GM12878 (cell line): ENCODE measurements at regions not wholly inside any gene's neighbourhood (a gene's known extent, or its start where the extent isn't known, plus 50 kb on each side); places are given as distances from the start of the nearest gene placed in this dataset.

Source experiments
- ATAC-seq: fragments of 200-7000 bp; cut with Tn5 transposase; 3 replicates; pipeline ENCODE4 v1.9.1; 2020; ENCODE audit warnings: mild to moderate bottlenecking, moderate library complexity
- BruUV-seq: library from RNA; stranded (reverse); fragments of 400-500 nt; replicated peaks from 2 replicates; lab custom pipeline; 2021; lab: Mats Ljungman, UMichigan
- CTCF ChIA-PET: fragments of 300-600 bp; sonication (Branson Sonifier 250); formaldehyde crosslinking; extraction: SDS; loops from one replicate; lab custom pipeline; 2021; ENCODE audit warnings: inconsistent platforms; lab: Yijun Ruan, JAX
- POLR2A ChIA-PET: fragments of 350-600 bp; formaldehyde crosslinking; extraction: SDS; loops from one replicate; lab custom pipeline; 2021; ENCODE audit warnings: inconsistent platforms; lab: Charles Lee
- RAD21 ChIA-PET: fragments of 300-600 bp; sonication (Branson Sonifier 250); formaldehyde crosslinking; loops from one replicate; lab custom pipeline; 2023; ENCODE audit warnings: antibody characterized with exemption; ENCODE audit not compliant: unreplicated experiment; lab: Charles Lee
- SMC1A ChIA-PET: fragments of 300-600 bp; sonication (Branson Sonifier 250); formaldehyde crosslinking; loops from one replicate; lab custom pipeline; 2023; ENCODE audit not compliant: unreplicated experiment, uncharacterized antibody; lab: Charles Lee
- DNase-seq: peaks from one replicate; pipeline ENCODE4 v3.0.0-alpha.2; 2011; ENCODE audit warnings: low read depth, low spot score
- FAIRE-seq: peaks from 3 replicates; lab custom pipeline; 2011; peaks lifted over from hg19 to GRCh38; lab: Jason Lieb, UNC
- H2AFZ ChIP-seq: 2 replicates; pipeline ENCODE4 v1.6.0; 2011; ENCODE audit warnings: low read depth, low read length, control low read depth; ENCODE audit not compliant: control insufficient read depth
- H3K27ac ChIP-seq: 2 replicates; pipeline ENCODE4 v1.5.1; 2011; ENCODE audit warnings: control low read depth; ENCODE audit not compliant: control insufficient read depth, insufficient read depth
- H3K27me3 ChIP-seq, 2 experiments: replicated peaks in 1 of 2; 2 replicates each; pipeline versions ENCODE4 v1.6.0 to v1.6.1; 2011; ENCODE audit warnings: low read length in 1 of 2; ENCODE audit not compliant: control insufficient read depth in 2 of 2, insufficient read depth in 2 of 2
- H3K36me3 ChIP-seq, 2 experiments: 2 replicates each; pipeline ENCODE4 v1.5.1; 2011; ENCODE audit warnings: low read length in 1 of 2; ENCODE audit not compliant: control insufficient read depth in 2 of 2, insufficient read depth in 2 of 2
- H3K4me1 ChIP-seq: 2 replicates; pipeline ENCODE4 v1.6.1; 2011; ENCODE audit warnings: mild to moderate bottlenecking, low read length, moderate library complexity, mixed read lengths; ENCODE audit not compliant: control insufficient read depth, insufficient read depth
- H3K4me2 ChIP-seq: 2 replicates; pipeline ENCODE4 v1.6.0; 2011; ENCODE audit warnings: control low read depth; ENCODE audit not compliant: control insufficient read depth, insufficient read depth
- H3K4me3 ChIP-seq: fragments of 200-600 bp; sonication (generic); 2 replicates; pipeline ENCODE4 v1.5.1; 2016
- H3K79me2 ChIP-seq: 2 replicates; pipeline ENCODE4 v1.6.0; 2011; ENCODE audit warnings: low read length; ENCODE audit not compliant: control insufficient read depth, insufficient read depth
- H3K9ac ChIP-seq: 2 replicates; pipeline ENCODE4 v1.8.0; 2011; ENCODE audit warnings: low read length, control low read depth, mixed read lengths; ENCODE audit not compliant: control insufficient read depth, insufficient read depth
- H3K9me3 ChIP-seq: replicated peaks from 3 replicates; pipeline ENCODE4 v1.5.1; 2011; ENCODE audit warnings: mild to moderate bottlenecking, low read length; ENCODE audit not compliant: control insufficient read depth, insufficient read depth
- H4K20me1 ChIP-seq: 2 replicates; pipeline ENCODE4 v1.6.0; 2011; ENCODE audit not compliant: control insufficient read depth, insufficient read depth
- BCL3 ChIP-seq: IDR thresholded peaks from 2 replicates; pipeline ENCODE4 v1.6.1; 2011; ENCODE audit warnings: borderline replicate concordance, low read depth, mild to moderate bottlenecking, moderate library complexity, low read length; ENCODE audit not compliant: insufficient read depth, poor library complexity, severe bottlenecking
- HDAC2 ChIP-seq: fragments of 200-600 bp; sonication (generic); IDR thresholded peaks from 2 replicates; pipeline ENCODE4 v1.6.1; 2017
- MXI1 ChIP-seq: fragments of 150-350 bp; IDR thresholded peaks from 2 replicates; pipeline ENCODE4 v1.6.1; 2011; ENCODE audit warnings: low read depth, mild to moderate bottlenecking, inconsistent platforms, low read length, improper control_type of control experiment
- STAT1 ChIP-seq: fragments of 450-650 bp; conservative IDR thresholded peaks from 2 replicates; pipeline ENCODE4 v1.6.1; 2014; ENCODE audit warnings: antibody characterized with exemption, mild to moderate bottlenecking
- WGBS: methylation state at CpG from one replicate; pipeline ENCODE4 v1.1.6; 2016; ENCODE audit warnings: low lambda C conversion rate; ENCODE audit not compliant: insufficient replicate concordance, insufficient coverage; ENCODE audit errors: missing lambda C conversion rate; 5-methylcytosine and 5-hydroxymethylcytosine counted together
- in situ Hi-C: fragments of 300-500 bp; cut with MboI; formaldehyde crosslinking; loops from 9 replicates; pipeline ENCODE4 v1.14.3; 2018; ENCODE audit warnings: mixed read lengths
- intact Hi-C: fragments of 100-400 bp; cut with micrococcal nuclease; formaldehyde crosslinking; loops from one replicate; pipeline ENCODE4 v1.14.2; 2022; ENCODE audit not compliant: unreplicated experiment

GRCh38 chr7:85423209-85423895, 236.5 kb upstream of the SEMA3D start (continued):
- TF ChIP-seq BCL3 (no peak), MXI1 (no peak), STAT1 (no peak)

- RAD21 ChIA-PET: no interaction called here
- Histone ChIP-seq H4K20me1 (no peaks in the 10 kb centered on the region), H3K4me3 (no peak overlapping the region), H3K9ac (no peak overlapping the region), H3K27ac (no peak overlapping the region), H3K4me2 (no peak overlapping the region), H2AFZ (no peak overlapping the region), H3K79me2 (no peaks in the 10 kb centered on the region), H3K27me3 (no peaks in the 10 kb centered on the region), H3K36me3 (no peaks in the 10 kb centered on the region), H3K9me3 (no peaks in the 10 kb centered on the region)
- POLR2A ChIA-PET: no interaction called here
- BruUV-seq: no TSS peak
- in situ Hi-C loops: no loop called here
- DNase-seq (no peak), FAIRE-seq (no peak), ATAC-seq (no peak)
- CTCF ChIA-PET: no interaction called here
- SMC1A ChIA-PET: interaction anchor here (0.9 kb wide), 1 partner anchor 25 kb away, joined by 3 read pairs; no protein-coding TSS in a partner anchor
- intact Hi-C loops: no loop called here
- WGBS: 26% methylated on average over 1 of the region's 1 CpG
- TF ChIP-seq HDAC2: no peak
- TF ChIP-seq, all 136 proteins: peak for 0
- H3K4me1 ChIP-seq: no peaks in the 10 kb centered on the region
These were observed 228.9 kb upstream of the SEMA3D start for GRCh38 chr7:85415743-85416142.
